IMR-90 (cell line): ENCODE measurements at regions not wholly inside any gene's neighbourhood (a gene's known extent, or its start where the extent isn't known, plus 50 kb on each side); places are given as distances from the start of the nearest gene placed in this dataset.

Experiments
- ATAC-seq: fragments of 200-7000 bp; cut with Tn5 transposase; 2 replicates; pipeline ENCODE4 v1.9.1; 2020; ENCODE audit warnings: low read depth, mild to moderate bottlenecking, moderate library complexity
- BruUV-seq: library from RNA; stranded (reverse); fragments of 400-500 nt; replicated peaks from 2 replicates; lab custom pipeline; 2021; lab: Mats Ljungman, UMichigan
- CTCF ChIA-PET: fragments of 300-600 bp; formaldehyde crosslinking; extraction: SDS; loops from one replicate; lab custom pipeline; 2021; ENCODE audit warnings: antibody characterized with exemption; lab: Yijun Ruan, JAX
- POLR2A ChIA-PET: fragments of 300-600 bp; sonication (Branson Sonifier 250); formaldehyde crosslinking; loops from one replicate; lab custom pipeline; 2022; ENCODE audit warnings: antibody characterized with exemption; ENCODE audit not compliant: unreplicated experiment; lab: Charles Lee
- DNase-seq: peaks from one replicate; pipeline ENCODE4 v3.0.0; 2013
- H2AFZ ChIP-seq: replicated peaks from 2 replicates; pipeline ENCODE3; 2013; ENCODE audit warnings: low read length, mild to moderate bottlenecking; ENCODE audit not compliant: poor library complexity
- H2AK5ac ChIP-seq: 2 replicates; pipeline ENCODE4 v1.6.1; 2013; ENCODE audit warnings: low read depth, low read length, inconsistent platforms
- H2AK9ac ChIP-seq: replicated peaks from 2 replicates; pipeline ENCODE3; 2013; ENCODE audit warnings: mild to moderate bottlenecking, low read depth, low read length, moderate library complexity; ENCODE audit not compliant: poor library complexity
- H2BK120ac ChIP-seq: 2 replicates; pipeline ENCODE4 v1.6.1; 2013; ENCODE audit warnings: low read depth, low read length, inconsistent platforms
- H2BK15ac ChIP-seq: 3 replicates; pipeline ENCODE4 v1.6.1; 2013; ENCODE audit warnings: low read depth, low read length, inconsistent platforms
- H2BK20ac ChIP-seq: 2 replicates; pipeline ENCODE4 v1.6.1; 2013; ENCODE audit warnings: low read depth, mild to moderate bottlenecking, inconsistent platforms, low read length, moderate library complexity
- H2BK5ac ChIP-seq: 2 replicates; pipeline ENCODE4 v1.6.1; 2013; ENCODE audit warnings: mild to moderate bottlenecking, low read depth, low read length, inconsistent platforms; ENCODE audit not compliant: poor library complexity, severe bottlenecking
- H3K14ac ChIP-seq: replicated peaks from 2 replicates; pipeline ENCODE4 v1.6.1; 2013; ENCODE audit warnings: low read depth, low read length, inconsistent platforms
- H3K18ac ChIP-seq: 2 replicates; pipeline ENCODE4 v1.6.1; 2013; ENCODE audit warnings: low read depth, low read length, control low read depth
- H3K23ac ChIP-seq: 2 replicates; pipeline ENCODE4 v1.6.1; 2013; ENCODE audit warnings: low read depth, low read length, inconsistent platforms
- H3K27ac ChIP-seq: 2 replicates; pipeline ENCODE4 v1.5.1; 2013; ENCODE audit warnings: mild to moderate bottlenecking, control low read depth, low read length; ENCODE audit not compliant: insufficient read depth
- H3K27me3 ChIP-seq: 2 replicates; pipeline ENCODE4 v1.6.1; 2013; ENCODE audit warnings: low read length; ENCODE audit not compliant: control insufficient read depth, insufficient read depth
- H3K36me3 ChIP-seq: 2 replicates; pipeline ENCODE4 v1.6.1; 2013; ENCODE audit warnings: low read length, mixed read lengths; ENCODE audit not compliant: control insufficient read depth, insufficient read depth
- H3K4ac ChIP-seq: 2 replicates; pipeline ENCODE4 v1.6.1; 2013; ENCODE audit warnings: low read depth, low read length, inconsistent platforms
- H3K4me1 ChIP-seq: 2 replicates; pipeline ENCODE4 v1.6.1; 2013; ENCODE audit warnings: low read length, mixed read lengths; ENCODE audit not compliant: control insufficient read depth, insufficient read depth
- H3K4me2 ChIP-seq: 2 replicates; pipeline ENCODE4 v1.6.1; 2013; ENCODE audit warnings: low read depth, mild to moderate bottlenecking, control low read depth, low read length, moderate library complexity
- H3K4me3 ChIP-seq: 2 replicates; pipeline ENCODE4 v1.5.1; 2013; ENCODE audit warnings: low read depth, mild to moderate bottlenecking, control low read depth, low read length, moderate library complexity; ENCODE audit not compliant: insufficient read depth
- H3K56ac ChIP-seq: 2 replicates; pipeline ENCODE4 v1.6.1; 2013; ENCODE audit warnings: low read length, inconsistent platforms; ENCODE audit not compliant: insufficient read depth; ENCODE audit errors: extremely low read depth
- H3K79me1 ChIP-seq, 2 experiments: 2 replicates each; pipeline ENCODE4 v1.6.1; 2013; ENCODE audit warnings: low read length in 2 of 2, inconsistent platforms in 1 of 2, low read depth in 1 of 2
- H3K9ac ChIP-seq: 2 replicates; pipeline ENCODE4 v1.6.1; 2013; ENCODE audit warnings: low read depth, low read length, control low read depth
- H3K9me1 ChIP-seq: 2 replicates; pipeline ENCODE4 v1.6.1; 2013; ENCODE audit warnings: low read length, inconsistent platforms; ENCODE audit not compliant: insufficient read depth
- H3K9me3 ChIP-seq: 2 replicates; pipeline ENCODE4 v1.6.1; 2013; ENCODE audit warnings: low read length; ENCODE audit not compliant: control insufficient read depth, insufficient read depth
- H4K20me1 ChIP-seq: 2 replicates; pipeline ENCODE4 v1.6.1; 2013; ENCODE audit warnings: low read length, inconsistent platforms; ENCODE audit not compliant: insufficient read depth
- H4K5ac ChIP-seq: 2 replicates; pipeline ENCODE4 v1.6.1; 2013; ENCODE audit warnings: mild to moderate bottlenecking, low read depth, low read length, control low read depth
- H4K8ac ChIP-seq, 2 experiments: 2 replicates each; pipeline ENCODE4 v1.6.1; 2013; ENCODE audit warnings: low read depth in 2 of 2, low read length in 2 of 2, control low read depth in 1 of 2, inconsistent platforms in 1 of 2
- H4K91ac ChIP-seq: 2 replicates; pipeline ENCODE4 v1.6.1; 2013; ENCODE audit warnings: low read depth, low read length, inconsistent platforms; ENCODE audit not compliant: insufficient read depth
- BHLHE40 ChIP-seq: fragments of 150-350 bp; IDR thresholded peaks from 2 replicates; pipeline ENCODE4 v1.6.1; 2016; ENCODE audit warnings: mild to moderate bottlenecking, low read depth, low read length
- CEBPB ChIP-seq: IDR thresholded peaks from 2 replicates; pipeline ENCODE4 v1.6.1; 2012; ENCODE audit warnings: low read depth, low read length, improper control_type of control experiment
- CHD1 ChIP-seq: IDR thresholded peaks from 2 replicates; pipeline ENCODE4 v1.6.1; 2012; ENCODE audit warnings: low read depth, low read length, improper control_type of control experiment
- CTCF ChIP-seq: conservative IDR thresholded peaks from 2 replicates; pipeline ENCODE4 v1.5.1; 2012; ENCODE audit warnings: mild to moderate bottlenecking, low read depth, low read length, improper control_type of control experiment
- MXI1 ChIP-seq: IDR thresholded peaks from 2 replicates; pipeline ENCODE4 v1.6.1; 2012; ENCODE audit warnings: low read depth, mild to moderate bottlenecking, low read length, moderate library complexity, borderline replicate concordance
- NFE2L2 ChIP-seq: fragments of 150-350 bp; IDR thresholded peaks from 2 replicates; pipeline ENCODE4 v1.6.1; 2016; ENCODE audit warnings: low read depth, mild to moderate bottlenecking, low read length
- POLR2A ChIP-seq: IDR thresholded peaks from 2 replicates; pipeline ENCODE4 v1.6.1; 2012; ENCODE audit warnings: mild to moderate bottlenecking, low read depth, low read length
- RAD21 ChIP-seq: IDR thresholded peaks from 2 replicates; pipeline ENCODE4 v1.6.1; 2012; ENCODE audit warnings: low read length, improper control_type of control experiment
- RCOR1 ChIP-seq: IDR thresholded peaks from 2 replicates; pipeline ENCODE4 v1.6.1; 2012; ENCODE audit warnings: mild to moderate bottlenecking, low read length, improper control_type of control experiment; ENCODE audit not compliant: insufficient replicate concordance
- RFX5 ChIP-seq: IDR thresholded peaks from 2 replicates; pipeline ENCODE4 v1.8.0; 2012; ENCODE audit warnings: low read depth, mild to moderate bottlenecking, low read length, moderate library complexity
- WGBS, 2 experiments: methylation state at CpG; one replicate each; pipeline versions ENCODE4 v1.1.5 to v1.1.7; 2013; ENCODE audit warnings: missing lambda C conversion rate in 2 of 2; ENCODE audit not compliant: insufficient read length in 1 of 2; ENCODE audit errors: extremely low coverage in 2 of 2; 5-methylcytosine and 5-hydroxymethylcytosine counted together
- dilution Hi-C: fragments of 300-500 bp; cut with HindIII; formaldehyde crosslinking; loops from one replicate; pipeline ENCODE4 v1.14.3; 2018; ENCODE audit warnings: low sequenced_read_pairs; ENCODE audit not compliant: unreplicated experiment
- in situ Hi-C: fragments of 300-500 bp; cut with MboI; formaldehyde crosslinking; loops from 3 replicates; pipeline ENCODE4 v1.14.3; 2019; ENCODE audit warnings: low sequenced_read_pairs, inconsistent platforms, mixed read lengths
- intact Hi-C: fragments of 100-400 bp; cut with micrococcal nuclease; formaldehyde crosslinking; loops from 2 replicates; pipeline ENCODE4 v1.10.0; 2022

GRCh38 chr11:10993186-10993585, 135.3 kb upstream of the ZBED5 start:
- Histone ChIP-seq H3K4me1 (no peaks in the 10 kb centered on the region), H3K4me2 (no peak overlapping the region), H2AK5ac (no peak overlapping the region), H4K20me1 (no peaks in the 10 kb centered on the region), H3K79me1 (no peaks in the 10 kb centered on the region), H3K36me3 (no peaks in the 10 kb centered on the region), H4K8ac (no peak overlapping the region), H2BK5ac (no peak overlapping the region), H3K14ac (no peak overlapping the region), H2BK20ac (no peak overlapping the region), H3K27ac (no peak overlapping the region), H3K27me3 (peaks cover 35% of the 10 kb centered on the region), H3K4me3 (no peak overlapping the region), H3K18ac (no peak overlapping the region), H2AK9ac (no peak overlapping the region), H3K9ac (no peak overlapping the region), H2BK15ac (no peak overlapping the region), H2AFZ (no peak overlapping the region), H3K9me1 (no peaks in the 10 kb centered on the region), H4K91ac (no peak overlapping the region), H3K56ac (no peak overlapping the region), H3K4ac (no peak overlapping the region), H3K9me3 (no peaks in the 10 kb centered on the region), H3K23ac (no peak overlapping the region), H4K5ac (no peak overlapping the region), H2BK120ac (no peak overlapping the region)
- dilution Hi-C loops = no loop called here
- ATAC-seq = no peak
- peak; percentile 2 for DNase-seq
- in situ Hi-C loops = no loop called here
- no CpG with 5 or more reads among the region's 3 CpGs for WGBS, 2 experiments
- ChIA-PET CTCF (no interaction called here), POLR2A (no interaction called here)
- intact Hi-C loops = no loop called here
- TF ChIP-seq CTCF (no peak), POLR2A (no peak), RCOR1 (no peak), CEBPB (no peak), MXI1 (no peak), RAD21 (no peak), NFE2L2 (no peak), RFX5 (no peak), BHLHE40 (no peak), CHD1 (no peak)
- no TSS peak for BruUV-seq
